AG04450 (cell line): ENCODE measurements at regions not wholly inside any gene's neighbourhood (a gene's known extent, or its start where the extent isn't known, plus 50 kb on each side); places are given as distances from the start of the nearest gene placed in this dataset.

ENCODE experiments used
- CTCF ChIA-PET: fragments of 300-600, 350-600 bp; formaldehyde crosslinking; extraction: SDS; loops from one replicate; lab custom pipeline; 2022; ENCODE audit warnings: antibody characterized with exemption, inconsistent platforms; lab: Charles Lee
- POLR2A ChIA-PET: fragments of 350-600 bp; formaldehyde crosslinking; extraction: SDS; loops from one replicate; lab custom pipeline; 2021; ENCODE audit warnings: antibody characterized with exemption, inconsistent platforms; lab: Yijun Ruan, JAX
- DNase-seq: peaks from one replicate; pipeline ENCODE4 v3.0.0-alpha.2; 2011; ENCODE audit warnings: low read depth, low spot score
- H3K27ac ChIP-seq: one replicate; pipeline ENCODE4 v1.5.1; 2012; ENCODE audit warnings: low read depth, low read length, control low read depth
- H3K27me3 ChIP-seq: one replicate; pipeline ENCODE4 v1.6.0; 2012; ENCODE audit warnings: low read length; ENCODE audit not compliant: control insufficient read depth, insufficient read depth
- H3K4me3 ChIP-seq: 2 replicates; pipeline ENCODE4 v1.5.1; 2011; ENCODE audit warnings: mild to moderate bottlenecking, low read depth, low read length, control low read depth
- H3K9me3 ChIP-seq: 2 replicates; pipeline ENCODE4 v1.5.1; 2012; ENCODE audit warnings: low read length; ENCODE audit not compliant: control insufficient read depth, insufficient read depth
- CTCF ChIP-seq: IDR thresholded peaks from 2 replicates; pipeline ENCODE4 v1.5.1; 2011; ENCODE audit warnings: low read depth, low read length, control low read depth, inconsistent platforms

- Histone ChIP-seq H3K4me3 (no peak overlapping the region), H3K27me3 (no peaks in the 10 kb centered on the region), H3K9me3 (no peaks in the 10 kb centered on the region; the same call in 1 of the 2 replicates), H3K27ac (no peak overlapping the region)
- TF ChIP-seq CTCF = no peak
- CTCF ChIA-PET = no interaction called here
- no peak for DNase-seq
- POLR2A ChIA-PET = no interaction called here
Observed at GRCh38 chr4:187839765-187840164, 155.8 kb upstream of the ZFP42 start.

DNA sequence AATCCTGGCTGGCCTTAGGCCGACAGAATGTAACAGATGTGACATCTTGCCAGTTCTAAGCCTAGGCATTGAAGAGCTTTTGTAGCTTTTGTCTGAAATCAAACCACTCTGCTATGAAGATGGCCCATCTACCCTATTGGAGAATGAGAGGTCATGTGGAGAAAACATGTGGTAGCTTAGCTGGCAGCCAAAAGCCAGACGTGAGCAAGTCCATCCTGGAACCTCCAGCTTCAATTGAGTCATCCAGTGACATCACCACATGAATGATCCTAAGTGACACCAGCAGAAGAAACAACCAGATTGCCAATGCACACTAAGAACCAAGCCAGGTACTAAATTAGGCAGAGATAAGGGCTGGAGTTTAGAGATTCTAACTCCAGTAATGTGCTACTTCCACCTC lies 154.8 kb upstream of the ZFP42 start:
- TF ChIP-seq CTCF = no peak
- H3K27me3 ChIP-seq = no peaks in the 10 kb centered on the region
- ChIA-PET CTCF (no interaction called here), POLR2A (no interaction called here)
- DNase-seq = no peak
- no peak overlapping the region for H3K27ac ChIP-seq
- no peak overlapping the region for H3K4me3 ChIP-seq
- no peaks in the 10 kb centered on the region; the same call in 1 of the 2 replicates for H3K9me3 ChIP-seq

DNA sequence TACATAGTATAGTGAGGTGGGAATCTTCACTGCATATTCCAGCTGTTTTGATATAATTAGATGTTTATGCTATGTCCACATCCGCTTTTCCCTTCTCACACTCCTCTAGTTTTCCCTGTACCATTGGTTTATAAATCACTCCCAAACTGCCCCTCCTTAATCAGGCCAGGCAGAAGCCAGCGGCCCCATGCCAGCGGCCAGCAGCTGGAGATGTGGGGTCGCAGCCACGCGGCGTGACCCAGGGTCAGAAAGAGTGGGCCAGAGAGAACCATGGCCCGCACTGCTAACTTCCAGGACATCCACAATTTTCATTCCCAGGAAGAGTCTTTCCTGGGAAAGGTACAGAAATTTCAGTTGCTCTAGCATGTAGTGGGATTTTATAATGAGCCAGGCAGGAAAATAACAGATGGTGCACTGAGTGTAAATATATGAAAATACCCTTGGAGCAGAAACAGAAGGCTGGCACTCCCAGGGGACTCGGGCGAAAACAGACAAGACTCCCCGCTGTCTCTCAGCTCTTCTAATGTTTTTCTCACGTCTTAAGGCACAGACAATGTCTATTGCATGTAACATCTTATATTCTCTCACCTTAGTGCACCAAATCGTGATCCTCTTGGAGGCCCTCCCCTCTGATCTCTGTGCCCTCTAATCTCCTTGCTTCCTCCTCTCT lies 145.9 kb upstream of the ZFP42 start:
- no peaks in the 10 kb centered on the region for H3K27me3 ChIP-seq
- no peak for DNase-seq
- no peak for TF ChIP-seq CTCF
- H3K9me3 ChIP-seq = peaks cover 9% of the 10 kb centered on the region
- CTCF ChIA-PET = no interaction called here
- POLR2A ChIA-PET = no interaction called here
- H3K27ac ChIP-seq = no peak overlapping the region
- no peak overlapping the region for H3K4me3 ChIP-seq

DNA sequence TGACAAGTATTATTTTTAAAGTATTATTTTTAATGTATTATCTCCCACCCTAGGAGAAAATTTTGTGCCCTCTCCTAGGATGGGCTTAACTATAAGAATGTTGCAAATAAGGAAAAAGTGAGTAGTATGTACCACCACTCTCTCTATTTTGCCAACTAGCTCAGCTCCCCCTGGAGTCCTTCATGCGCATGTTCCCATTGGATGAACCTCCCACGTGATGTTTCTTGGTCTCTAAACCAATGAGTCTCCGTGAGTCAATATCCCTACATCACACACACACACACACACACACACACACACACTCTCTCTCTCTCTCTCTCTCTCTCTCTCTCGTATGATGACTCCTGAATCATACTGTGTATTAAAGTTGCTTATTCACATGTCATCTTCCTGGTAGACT lies 129.7 kb upstream of the ZFP42 start:
- CTCF ChIA-PET = no interaction called here
- Histone ChIP-seq H3K27ac (no peak overlapping the region), H3K4me3 (no peak overlapping the region), H3K27me3 (no peaks in the 10 kb centered on the region), H3K9me3 (peaks cover 4% of the 10 kb centered on the region; the same call in 1 of the 2 replicates)
- DNase-seq = no peak
- TF ChIP-seq CTCF = no peak
- POLR2A ChIA-PET = interaction anchor here (0.7 kb wide), 1 partner anchor 209 kb away, joined by 3 read pairs; no protein-coding TSS in a partner anchor

- DNase-seq = no peak
- H3K9me3 ChIP-seq = no peaks in the 10 kb centered on the region; the same call in 1 of the 2 replicates
- POLR2A ChIA-PET = no interaction called here
- no peak for TF ChIP-seq CTCF
- H3K27me3 ChIP-seq = no peaks in the 10 kb centered on the region
- no peak overlapping the region for H3K27ac ChIP-seq
- CTCF ChIA-PET = no interaction called here
- H3K4me3 ChIP-seq = no peak overlapping the region
Observed at GRCh38 chr4:187883049-187883448, 112.5 kb upstream of the ZFP42 start.
